Endothelial cell (in vitro differentiated cells): ENCODE measurements at regions not wholly inside any gene's neighbourhood (a gene's known extent, or its start where the extent isn't known, plus 50 kb on each side); places are given as distances from the start of the nearest gene placed in this dataset.
"Not testable (repeated sequence)": the region's sequence is repeated elsewhere in the genome, so short reads cannot be mapped to it uniquely, and the experiment has no call there.

ENCODE experiments used
- DNase-seq: peaks from one replicate; pipeline ENCODE4 v3.0.0; 2021; ENCODE audit warnings: low spot score
- H3K27ac Mint-ChIP-seq: one replicate; pipeline ENCODE4 v1.8.0; 2021; ENCODE audit warnings: mixed read lengths, inconsistent platforms; ENCODE audit not compliant: unreplicated experiment
- H3K27me3 Mint-ChIP-seq: one replicate; pipeline ENCODE4 v1.8.0; 2021; ENCODE audit warnings: mild to moderate bottlenecking, moderate library complexity, mixed read lengths, inconsistent platforms; ENCODE audit not compliant: unreplicated experiment
- H3K36me3 Mint-ChIP-seq: one replicate; pipeline ENCODE4 v1.8.0; 2021; ENCODE audit warnings: mild to moderate bottlenecking, low read depth, mixed read lengths, inconsistent platforms; ENCODE audit not compliant: unreplicated experiment
- H3K4me1 Mint-ChIP-seq: one replicate; pipeline ENCODE4 v1.8.0; 2021; ENCODE audit warnings: mild to moderate bottlenecking, mixed read lengths, inconsistent platforms; ENCODE audit not compliant: unreplicated experiment
- H3K4me3 Mint-ChIP-seq: one replicate; pipeline ENCODE4 v1.8.0; 2021; ENCODE audit warnings: mild to moderate bottlenecking, mixed read lengths, inconsistent platforms; ENCODE audit not compliant: unreplicated experiment
- H3K9me3 Mint-ChIP-seq: one replicate; pipeline ENCODE4 v1.8.0; 2021; ENCODE audit warnings: mixed read lengths, inconsistent platforms; ENCODE audit not compliant: unreplicated experiment
- CTCF ChIP-seq: fragments of 200-600 bp; sonication (generic); IDR thresholded peaks from one replicate; pipeline ENCODE4 v1.5.0; 2021; ENCODE audit warnings: antibody characterized with exemption; ENCODE audit not compliant: unreplicated experiment

GRCh38 chr21:24545807-24546361 is 1061.4 kb downstream of the MRPL39 start:
- no peaks in the 10 kb centered on the region for H3K36me3 Mint-ChIP-seq
- peaks cover 6% of the 10 kb centered on the region for H3K9me3 Mint-ChIP-seq
- H3K4me3 Mint-ChIP-seq, result no peak overlapping the region
- no peaks in the 10 kb centered on the region for H3K27me3 Mint-ChIP-seq
- no peak for DNase-seq
- H3K4me1 Mint-ChIP-seq, result no peaks in the 10 kb centered on the region
- no peak overlapping the region for H3K27ac Mint-ChIP-seq
- TF ChIP-seq CTCF, result no peak

GRCh38 chr21:24514081-24514733 is 1093.1 kb downstream of the MRPL39 start:
- no peak overlapping the region for H3K4me3 Mint-ChIP-seq
- H3K27me3 Mint-ChIP-seq, result no peaks in the 10 kb centered on the region
- no peaks in the 10 kb centered on the region for H3K9me3 Mint-ChIP-seq
- no peak overlapping the region for H3K27ac Mint-ChIP-seq
- peaks cover 3% of the 10 kb centered on the region for H3K4me1 Mint-ChIP-seq
- no peak for TF ChIP-seq CTCF
- DNase-seq, result no peak
- no peaks in the 10 kb centered on the region for H3K36me3 Mint-ChIP-seq

GRCh38 chr21:24509131-24509530 is 1098.2 kb downstream of the MRPL39 start:
- Mint-ChIP-seq H3K27me3 (no peaks in the 10 kb centered on the region), H3K4me1 (no peaks in the 10 kb centered on the region), H3K27ac (no peak overlapping the region), H3K4me3 (no peak overlapping the region), H3K36me3 (no peaks in the 10 kb centered on the region), H3K9me3 (no peaks in the 10 kb centered on the region)
- no peak for DNase-seq
- TF ChIP-seq CTCF, result no peak

- no peaks in the 10 kb centered on the region for H3K9me3 Mint-ChIP-seq
- no peak overlapping the region for H3K4me3 Mint-ChIP-seq
- H3K36me3 Mint-ChIP-seq, result no peaks in the 10 kb centered on the region
- H3K27ac Mint-ChIP-seq, result no peak overlapping the region
- no peaks in the 10 kb centered on the region for H3K4me1 Mint-ChIP-seq
- no peaks in the 10 kb centered on the region for H3K27me3 Mint-ChIP-seq
- TF ChIP-seq CTCF, result no peak
- DNase-seq, result no peak
Observed at GRCh38 chr21:24486973-24487372, 1120.3 kb downstream of the MRPL39 start.

- H3K27me3 Mint-ChIP-seq, DNase-seq, H3K4me1 Mint-ChIP-seq, H3K4me3 Mint-ChIP-seq, H3K27ac Mint-ChIP-seq, H3K9me3 Mint-ChIP-seq, H3K36me3 Mint-ChIP-seq: not testable (repeated sequence)
Observed at GRCh38 chr21:24483361-24483760, 1123.9 kb downstream of the MRPL39 start.
